Sigmoid colon (tissue), 4 donors: ENCODE measurements at regions not wholly inside any gene's neighbourhood (a gene's known extent, or its start where the extent isn't known, plus 50 kb on each side); places are given as distances from the start of the nearest gene placed in this dataset.

Experiments used
- CTCF ChIP-seq, 4 experiments: fragments of 450-650 bp in 3 of 4; fragments of 200-600 bp in 1 of 4; IDR thresholded peaks; one replicate each; pipeline ENCODE4 v1.5.1; 2016 to 2019; ENCODE audit warnings: antibody characterized with exemption in 4 of 4, mild to moderate bottlenecking in 3 of 4, moderate library complexity in 2 of 4
- EP300 ChIP-seq, 4 donors: sonication (generic); formaldehyde crosslinking; IDR thresholded peaks; one replicate each; pipeline ENCODE4 v1.6.1; 2017; ENCODE audit warnings: antibody characterized with exemption in 4 of 4
- POLR2A ChIP-seq, 2 donors: fragments of 450-650 bp; IDR thresholded peaks; one replicate each; pipeline ENCODE4 v1.6.1; 2016; ENCODE audit warnings: antibody characterized with exemption in 2 of 2, mild to moderate bottlenecking in 2 of 2, moderate library complexity in 2 of 2
- POLR2AphosphoS5 ChIP-seq, 4 donors: sonication (generic); formaldehyde crosslinking; IDR thresholded peaks; one replicate each; pipeline ENCODE4 v1.6.1; 2017; ENCODE audit warnings: antibody characterized with exemption in 4 of 4

- TF ChIP-seq POLR2AphosphoS5 (IDR thresholded peaks at IDR 0.05): no peak
- no peak for TF ChIP-seq POLR2A (IDR thresholded peaks at IDR 0.05)
- TF ChIP-seq CTCF (IDR thresholded peaks at IDR 0.05): no peak
- TF ChIP-seq EP300 (IDR thresholded peaks at IDR 0.05): no peak
Measured at GRCh38 chr3:176578316-176578715, 619.0 kb downstream of the TBL1XR1 start.
